ENCODE measurements at regions not wholly inside any gene's neighbourhood (a gene's known extent, or its start where the extent isn't known, plus 50 kb on each side); places are given as distances from the start of the nearest gene placed in this dataset.

DNA sequence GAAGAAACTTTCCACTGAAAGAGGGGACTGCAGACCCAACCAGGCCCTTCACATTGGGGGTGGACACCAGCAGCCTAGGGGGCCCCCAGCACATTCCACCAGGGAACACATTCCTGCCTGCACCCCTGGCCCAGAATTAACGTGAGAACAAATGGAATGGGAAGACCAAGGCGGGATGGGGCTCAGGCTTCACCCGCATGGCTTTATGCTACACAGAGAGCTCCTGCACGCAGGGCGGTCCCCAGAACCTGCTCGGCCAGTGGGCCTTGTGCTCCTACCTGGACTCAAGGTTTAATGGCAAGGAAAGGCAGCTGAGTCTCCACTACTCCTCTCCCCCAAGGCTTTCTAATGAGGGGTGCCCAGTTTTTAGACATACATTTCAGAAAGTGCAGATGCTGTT is 146.3 kb upstream of the GPR26 start:
- TF ChIP-seq ZNF19 (tag by site-specific recombination; IDR thresholded peaks at IDR 0.05; ENCODE audit: low read depth): no peak
- H3K4me3 ChIP-seq (ENCODE audit: low read depth, low read length): no peak overlapping the region
- H3K27ac ChIP-seq (ENCODE audit: extremely low read depth, low read depth, low read length): no peak overlapping the region
- no peaks in the 10 kb centered on the region for H3K36me3 ChIP-seq (ENCODE audit: control insufficient read depth in 2 of 2, insufficient read depth in 1 of 2, low read length in 2 of 2)
- H3K4me1 ChIP-seq (ENCODE audit: control insufficient read depth, insufficient read depth, low read length): no peaks in the 10 kb centered on the region
- ChIA-PET CTCF (interaction anchor here (0.6 kb wide), 1 partner anchor 155 kb away, joined by 3 read pairs; no protein-coding TSS in a partner anchor), POLR2A (no interaction called here)
- no peaks in the 10 kb centered on the region for H3K9me3 ChIP-seq (ENCODE audit: control insufficient read depth, insufficient read depth, low read depth, low read length)

DNA sequence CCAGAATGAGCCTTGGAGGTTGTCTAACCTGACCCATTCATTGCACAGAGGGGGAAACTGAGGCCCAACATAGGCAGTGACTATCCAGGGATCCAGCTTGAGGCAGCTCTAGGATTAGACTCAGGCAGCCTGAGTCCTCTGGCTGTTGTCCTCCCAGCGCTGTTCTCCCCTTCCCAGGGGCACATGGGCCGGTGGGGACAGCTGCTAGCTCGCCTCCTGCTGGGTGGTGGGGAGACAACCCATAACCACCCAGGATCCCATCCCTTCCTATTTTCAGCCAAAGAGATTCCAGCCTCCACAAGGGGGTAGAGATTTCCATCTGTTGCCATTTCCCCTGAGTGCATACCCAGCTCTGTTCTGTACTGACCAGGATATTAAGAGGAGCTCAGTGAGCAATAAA is 145.1 kb upstream of the GPR26 start:
- POLR2A ChIA-PET: no interaction called here
- Histone ChIP-seq H3K27ac (ENCODE audit: extremely low read depth, low read depth, low read length) (no peak overlapping the region), H3K4me3 (ENCODE audit: low read depth, low read length) (no peak overlapping the region), H3K4me1 (ENCODE audit: control insufficient read depth, insufficient read depth, low read length) (no peaks in the 10 kb centered on the region), H3K9me3 (ENCODE audit: control insufficient read depth, insufficient read depth, low read depth, low read length) (no peaks in the 10 kb centered on the region), H3K36me3 (ENCODE audit: control insufficient read depth in 2 of 2, insufficient read depth in 1 of 2, low read length in 2 of 2) (no peaks in the 10 kb centered on the region)
- TF ChIP-seq ZNF354C (tag by site-specific recombination; IDR thresholded peaks at IDR 0.05; ENCODE audit: borderline replicate concordance, low read depth) (no peak), MEIS1 (CRISPR knock-in tag; IDR thresholded peaks at IDR 0.05; ENCODE audit: borderline replicate concordance) (no peak), ZNF221 (tag by site-specific recombination; IDR thresholded peaks at IDR 0.05; ENCODE audit: borderline replicate concordance) (no peak), ZNF514 (tag by site-specific recombination; IDR thresholded peaks at IDR 0.05) (no peak), MZF1 (tag by site-specific recombination; IDR thresholded peaks at IDR 0.05; ENCODE audit: borderline replicate concordance) (no peak), ZNF658 (tag by site-specific recombination; IDR thresholded peaks at IDR 0.05) (no peak), ZNF677 (tag by site-specific recombination; IDR thresholded peaks at IDR 0.05) (no peak), ZNF792 (tag by site-specific recombination; IDR thresholded peaks at IDR 0.05) (no peak), ZNF175 (tag by site-specific recombination; IDR thresholded peaks at IDR 0.05) (no peak), ZNF341 (tag by site-specific recombination; IDR thresholded peaks at IDR 0.05; ENCODE audit: low read depth) (no peak), IKZF3 (tag by site-specific recombination; IDR thresholded peaks at IDR 0.05) (no peak), REPIN1 (tag by site-specific recombination; IDR thresholded peaks at IDR 0.05; ENCODE audit: low read depth) (no peak), ZNF157 (tag by site-specific recombination; IDR thresholded peaks at IDR 0.05) (no peak), ZNF626 (tag by site-specific recombination; IDR thresholded peaks at IDR 0.05) (no peak), ZNF112 (tag by site-specific recombination; IDR thresholded peaks at IDR 0.05) (no peak)
- TF ChIP-seq, protein P1, sequence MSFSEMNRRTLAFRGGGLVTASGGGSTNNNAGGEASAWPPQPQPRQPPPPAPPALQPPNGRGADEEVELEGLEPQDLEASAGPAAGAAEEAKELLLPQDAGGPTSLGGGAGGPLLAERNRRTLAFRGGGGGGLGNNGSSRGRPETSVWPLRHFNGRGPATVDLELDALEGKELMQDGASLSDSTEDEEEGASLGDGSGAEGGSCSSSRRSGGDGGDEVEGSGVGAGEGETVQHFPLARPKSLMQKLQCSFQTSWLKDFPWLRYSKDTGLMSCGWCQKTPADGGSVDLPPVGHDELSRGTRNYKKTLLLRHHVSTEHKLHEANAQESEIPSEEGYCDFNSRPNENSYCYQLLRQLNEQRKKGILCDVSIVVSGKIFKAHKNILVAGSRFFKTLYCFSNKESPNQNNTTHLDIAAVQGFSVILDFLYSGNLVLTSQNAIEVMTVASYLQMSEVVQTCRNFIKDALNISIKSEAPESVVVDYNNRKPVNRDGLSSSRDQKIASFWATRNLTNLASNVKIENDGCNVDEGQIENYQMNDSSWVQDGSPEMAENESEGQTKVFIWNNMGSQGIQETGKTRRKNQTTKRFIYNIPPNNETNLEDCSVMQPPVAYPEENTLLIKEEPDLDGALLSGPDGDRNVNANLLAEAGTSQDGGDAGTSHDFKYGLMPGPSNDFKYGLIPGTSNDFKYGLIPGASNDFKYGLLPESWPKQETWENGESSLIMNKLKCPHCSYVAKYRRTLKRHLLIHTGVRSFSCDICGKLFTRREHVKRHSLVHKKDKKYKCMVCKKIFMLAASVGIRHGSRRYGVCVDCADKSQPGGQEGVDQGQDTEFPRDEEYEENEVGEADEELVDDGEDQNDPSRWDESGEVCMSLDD (tag by site-specific recombination; IDR thresholded peaks at IDR 0.05): no peak
- TF ChIP-seq, protein P2, sequence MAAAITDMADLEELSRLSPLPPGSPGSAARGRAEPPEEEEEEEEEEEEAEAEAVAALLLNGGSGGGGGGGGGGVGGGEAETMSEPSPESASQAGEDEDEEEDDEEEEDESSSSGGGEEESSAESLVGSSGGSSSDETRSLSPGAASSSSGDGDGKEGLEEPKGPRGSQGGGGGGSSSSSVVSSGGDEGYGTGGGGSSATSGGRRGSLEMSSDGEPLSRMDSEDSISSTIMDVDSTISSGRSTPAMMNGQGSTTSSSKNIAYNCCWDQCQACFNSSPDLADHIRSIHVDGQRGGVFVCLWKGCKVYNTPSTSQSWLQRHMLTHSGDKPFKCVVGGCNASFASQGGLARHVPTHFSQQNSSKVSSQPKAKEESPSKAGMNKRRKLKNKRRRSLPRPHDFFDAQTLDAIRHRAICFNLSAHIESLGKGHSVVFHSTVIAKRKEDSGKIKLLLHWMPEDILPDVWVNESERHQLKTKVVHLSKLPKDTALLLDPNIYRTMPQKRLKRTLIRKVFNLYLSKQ (tag by site-specific recombination; IDR thresholded peaks at IDR 0.05; ENCODE audit: borderline replicate concordance): no peak
- TF ChIP-seq, protein P3, sequence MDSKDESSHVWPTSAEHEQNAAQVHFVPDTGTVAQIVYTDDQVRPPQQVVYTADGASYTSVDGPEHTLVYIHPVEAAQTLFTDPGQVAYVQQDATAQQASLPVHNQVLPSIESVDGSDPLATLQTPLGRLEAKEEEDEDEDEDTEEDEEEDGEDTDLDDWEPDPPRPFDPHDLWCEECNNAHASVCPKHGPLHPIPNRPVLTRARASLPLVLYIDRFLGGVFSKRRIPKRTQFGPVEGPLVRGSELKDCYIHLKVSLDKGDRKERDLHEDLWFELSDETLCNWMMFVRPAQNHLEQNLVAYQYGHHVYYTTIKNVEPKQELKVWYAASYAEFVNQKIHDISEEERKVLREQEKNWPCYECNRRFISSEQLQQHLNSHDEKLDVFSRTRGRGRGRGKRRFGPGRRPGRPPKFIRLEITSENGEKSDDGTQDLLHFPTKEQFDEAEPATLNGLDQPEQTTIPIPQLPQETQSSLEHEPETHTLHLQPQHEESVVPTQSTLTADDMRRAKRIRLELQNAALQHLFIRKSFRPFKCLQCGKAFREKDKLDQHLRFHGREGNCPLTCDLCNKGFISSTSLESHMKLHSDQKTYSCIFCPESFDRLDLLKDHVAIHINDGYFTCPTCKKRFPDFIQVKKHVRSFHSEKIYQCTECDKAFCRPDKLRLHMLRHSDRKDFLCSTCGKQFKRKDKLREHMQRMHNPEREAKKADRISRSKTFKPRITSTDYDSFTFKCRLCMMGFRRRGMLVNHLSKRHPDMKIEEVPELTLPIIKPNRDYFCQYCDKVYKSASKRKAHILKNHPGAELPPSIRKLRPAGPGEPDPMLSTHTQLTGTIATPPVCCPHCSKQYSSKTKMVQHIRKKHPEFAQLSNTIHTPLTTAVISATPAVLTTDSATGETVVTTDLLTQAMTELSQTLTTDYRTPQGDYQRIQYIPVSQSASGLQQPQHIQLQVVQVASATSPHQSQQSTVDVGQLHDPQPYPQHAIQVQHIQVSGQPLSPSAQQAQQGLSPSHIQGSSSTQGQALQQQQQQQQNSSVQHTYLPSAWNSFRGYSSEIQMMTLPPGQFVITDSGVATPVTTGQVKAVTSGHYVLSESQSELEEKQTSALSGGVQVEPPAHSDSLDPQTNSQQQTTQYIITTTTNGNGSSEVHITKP (tag by site-specific recombination; IDR thresholded peaks at IDR 0.05): no peak
- TF ChIP-seq, protein P4, sequence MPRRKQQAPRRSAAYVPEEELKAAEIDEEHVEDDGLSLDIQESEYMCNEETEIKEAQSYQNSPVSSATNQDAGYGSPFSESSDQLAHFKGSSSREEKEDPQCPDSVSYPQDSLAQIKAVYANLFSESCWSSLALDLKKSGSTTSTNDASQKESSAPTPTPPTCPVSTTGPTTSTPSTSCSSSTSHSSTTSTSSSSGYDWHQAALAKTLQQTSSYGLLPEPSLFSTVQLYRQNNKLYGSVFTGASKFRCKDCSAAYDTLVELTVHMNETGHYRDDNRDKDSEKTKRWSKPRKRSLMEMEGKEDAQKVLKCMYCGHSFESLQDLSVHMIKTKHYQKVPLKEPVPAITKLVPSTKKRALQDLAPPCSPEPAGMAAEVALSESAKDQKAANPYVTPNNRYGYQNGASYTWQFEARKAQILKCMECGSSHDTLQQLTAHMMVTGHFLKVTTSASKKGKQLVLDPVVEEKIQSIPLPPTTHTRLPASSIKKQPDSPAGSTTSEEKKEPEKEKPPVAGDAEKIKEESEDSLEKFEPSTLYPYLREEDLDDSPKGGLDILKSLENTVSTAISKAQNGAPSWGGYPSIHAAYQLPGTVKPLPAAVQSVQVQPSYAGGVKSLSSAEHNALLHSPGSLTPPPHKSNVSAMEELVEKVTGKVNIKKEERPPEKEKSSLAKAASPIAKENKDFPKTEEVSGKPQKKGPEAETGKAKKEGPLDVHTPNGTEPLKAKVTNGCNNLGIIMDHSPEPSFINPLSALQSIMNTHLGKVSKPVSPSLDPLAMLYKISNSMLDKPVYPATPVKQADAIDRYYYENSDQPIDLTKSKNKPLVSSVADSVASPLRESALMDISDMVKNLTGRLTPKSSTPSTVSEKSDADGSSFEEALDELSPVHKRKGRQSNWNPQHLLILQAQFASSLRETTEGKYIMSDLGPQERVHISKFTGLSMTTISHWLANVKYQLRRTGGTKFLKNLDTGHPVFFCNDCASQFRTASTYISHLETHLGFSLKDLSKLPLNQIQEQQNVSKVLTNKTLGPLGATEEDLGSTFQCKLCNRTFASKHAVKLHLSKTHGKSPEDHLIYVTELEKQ (tag by site-specific recombination; IDR thresholded peaks at IDR 0.05; ENCODE audit: borderline replicate concordance): no peak
- CTCF ChIA-PET: no interaction called here

All from HEK293 (cell line).